SJSA1 (cell line): ENCODE measurements at regions not wholly inside any gene's neighbourhood (a gene's known extent, or its start where the extent isn't known, plus 50 kb on each side); places are given as distances from the start of the nearest gene placed in this dataset.

Experiments
- DNase-seq, 2 experiments: peaks; one replicate each; pipeline ENCODE4 v3.0.0-alpha.2; 2015 to 2020; ENCODE audit warnings: low spot score in 2 of 2, low read depth in 1 of 2
- H3K27ac ChIP-seq: fragments of 250-450 bp; sonication (Bioruptor Pico); 2 replicates; pipeline ENCODE4 v1.5.1; 2020; ENCODE audit warnings: mild to moderate bottlenecking, moderate library complexity
- H3K27me3 ChIP-seq: fragments of 250-450 bp; sonication (Bioruptor Pico); replicated peaks from 2 replicates; pipeline ENCODE4 v1.5.1; 2020; ENCODE audit warnings: mild to moderate bottlenecking, moderate library complexity
- H3K36me3 ChIP-seq: fragments of 250-450 bp; sonication (Bioruptor Pico); 2 replicates; pipeline ENCODE4 v1.5.1; 2020; ENCODE audit warnings: mild to moderate bottlenecking
- H3K4me1 ChIP-seq: fragments of 250-450 bp; sonication (Bioruptor Pico); replicated peaks from 2 replicates; pipeline ENCODE4 v1.6.1; 2021; ENCODE audit warnings: mild to moderate bottlenecking
- H3K4me3 ChIP-seq: fragments of 250-450 bp; sonication (Bioruptor Pico); 2 replicates; pipeline ENCODE4 v1.5.1; 2020; ENCODE audit warnings: mild to moderate bottlenecking
- H3K9me3 ChIP-seq: fragments of 250-450 bp; sonication (Bioruptor Pico); replicated peaks from 2 replicates; pipeline ENCODE4 v1.5.1; 2020; ENCODE audit warnings: mild to moderate bottlenecking

- peak in 1 of 2 experiments; percentile 2 for DNase-seq
- Histone ChIP-seq H3K27ac (no peak overlapping the region), H3K9me3 (no peaks in the 10 kb centered on the region), H3K27me3 (no peaks in the 10 kb centered on the region), H3K4me3 (no peak overlapping the region), H3K36me3 (no peaks in the 10 kb centered on the region), H3K4me1 (peaks cover 6% of the 10 kb centered on the region; the same call in 1 of the 2 replicates)
Observed at GRCh38 chr14:61973981-61974380, 211.8 kb downstream of the SNAPC1 start.

- no peaks in the 10 kb centered on the region for H3K36me3 ChIP-seq
- no peak for DNase-seq
Observed at GRCh38 chr14:61977217-61977616, 215.0 kb downstream of the SNAPC1 start.

GRCh38 chr14:61988240-61988639 lies 226.0 kb downstream of the SNAPC1 start:
- no peak for DNase-seq
- no peaks in the 10 kb centered on the region for H3K36me3 ChIP-seq

More at GRCh38 chr14:61977217-61977616, 215.0 kb downstream of the SNAPC1 start:
- H3K4me1 ChIP-seq: peaks cover 6% of the 10 kb centered on the region; the same call in 1 of the 2 replicates
- no peak overlapping the region for H3K27ac ChIP-seq
- H3K9me3 ChIP-seq: no peaks in the 10 kb centered on the region
- no peak overlapping the region for H3K4me3 ChIP-seq
- H3K27me3 ChIP-seq: no peaks in the 10 kb centered on the region

GRCh38 chr14:61992139-61992538 lies 229.9 kb downstream of the SNAPC1 start:
- DNase-seq: no peak
- no peaks in the 10 kb centered on the region for H3K36me3 ChIP-seq
- no peak overlapping the region for H3K27ac ChIP-seq
- no peaks in the 10 kb centered on the region for H3K4me1 ChIP-seq
- H3K9me3 ChIP-seq: no peaks in the 10 kb centered on the region
- no peak overlapping the region for H3K4me3 ChIP-seq
- H3K27me3 ChIP-seq: no peaks in the 10 kb centered on the region

More at GRCh38 chr14:61988240-61988639, 226.0 kb downstream of the SNAPC1 start:
- Histone ChIP-seq H3K27ac (no peak overlapping the region), H3K4me3 (no peak overlapping the region), H3K27me3 (no peaks in the 10 kb centered on the region), H3K9me3 (no peaks in the 10 kb centered on the region), H3K4me1 (no peaks in the 10 kb centered on the region)

DNA sequence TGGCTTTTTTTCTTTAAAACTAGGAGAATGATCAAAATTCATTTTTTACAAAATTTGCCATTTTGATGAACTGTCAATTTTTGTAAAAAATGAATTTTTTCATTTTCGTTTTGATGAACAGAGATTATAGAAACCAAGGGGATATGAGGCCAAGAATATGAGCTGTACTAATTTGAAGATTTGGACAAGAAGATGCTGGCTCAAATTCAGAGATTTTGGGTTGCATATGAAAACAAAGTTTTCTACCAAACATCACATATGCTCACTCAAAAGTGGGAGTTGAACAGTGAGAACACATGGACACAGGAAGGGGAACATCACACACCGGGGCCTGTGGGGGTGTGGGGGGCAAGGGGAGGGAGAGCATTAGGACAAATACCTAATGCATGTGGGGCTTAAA lies 230.7 kb downstream of the SNAPC1 start:
- no peaks in the 10 kb centered on the region for H3K9me3 ChIP-seq
- no peak overlapping the region for H3K27ac ChIP-seq
- no peak overlapping the region for H3K4me3 ChIP-seq
- H3K4me1 ChIP-seq: no peaks in the 10 kb centered on the region
- no peaks in the 10 kb centered on the region for H3K36me3 ChIP-seq
- no peaks in the 10 kb centered on the region for H3K27me3 ChIP-seq
- DNase-seq: no peak

GRCh38 chr14:61994589-61994988 lies 232.4 kb downstream of the SNAPC1 start:
- no peak overlapping the region for H3K27ac ChIP-seq

GRCh38 chr14:61996753-61997152 lies 234.5 kb downstream of the SNAPC1 start:
- no peaks in the 10 kb centered on the region for H3K27me3 ChIP-seq
- no peak overlapping the region for H3K27ac ChIP-seq
- H3K4me1 ChIP-seq: no peaks in the 10 kb centered on the region; the same call in 1 of the 2 replicates
- no peak overlapping the region for H3K4me3 ChIP-seq
- no peaks in the 10 kb centered on the region for H3K9me3 ChIP-seq
- no peaks in the 10 kb centered on the region for H3K36me3 ChIP-seq
- DNase-seq: no peak

More at GRCh38 chr14:61994589-61994988, 232.4 kb downstream of the SNAPC1 start:
- no peak for DNase-seq
- Histone ChIP-seq H3K36me3 (no peaks in the 10 kb centered on the region), H3K4me1 (no peaks in the 10 kb centered on the region), H3K9me3 (no peaks in the 10 kb centered on the region), H3K4me3 (no peak overlapping the region), H3K27me3 (no peaks in the 10 kb centered on the region)

DNA sequence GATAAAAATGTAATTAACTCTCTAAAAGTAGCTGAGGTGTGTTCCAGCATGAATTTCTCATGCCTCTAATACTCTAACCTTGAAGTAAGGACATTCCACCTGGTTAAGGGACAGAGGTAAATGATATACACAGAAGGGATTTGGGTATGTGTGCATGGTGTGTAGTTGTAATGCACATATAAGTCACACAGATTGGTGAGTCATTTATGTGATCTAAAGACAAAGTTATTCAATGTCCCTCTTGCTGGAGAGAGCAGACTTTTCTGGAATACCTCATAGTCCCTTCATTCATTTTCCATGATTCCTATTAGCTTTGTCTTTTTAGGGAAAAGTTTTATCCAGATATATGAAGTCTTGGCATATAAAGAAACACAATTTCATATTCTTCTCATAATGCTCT lies 234.9 kb downstream of the SNAPC1 start:
- Histone ChIP-seq H3K4me3 (no peak overlapping the region), H3K36me3 (no peaks in the 10 kb centered on the region), H3K27ac (no peak overlapping the region), H3K4me1 (peaks cover 4% of the 10 kb centered on the region), H3K9me3 (no peaks in the 10 kb centered on the region), H3K27me3 (no peaks in the 10 kb centered on the region)
- DNase-seq: no peak

DNA sequence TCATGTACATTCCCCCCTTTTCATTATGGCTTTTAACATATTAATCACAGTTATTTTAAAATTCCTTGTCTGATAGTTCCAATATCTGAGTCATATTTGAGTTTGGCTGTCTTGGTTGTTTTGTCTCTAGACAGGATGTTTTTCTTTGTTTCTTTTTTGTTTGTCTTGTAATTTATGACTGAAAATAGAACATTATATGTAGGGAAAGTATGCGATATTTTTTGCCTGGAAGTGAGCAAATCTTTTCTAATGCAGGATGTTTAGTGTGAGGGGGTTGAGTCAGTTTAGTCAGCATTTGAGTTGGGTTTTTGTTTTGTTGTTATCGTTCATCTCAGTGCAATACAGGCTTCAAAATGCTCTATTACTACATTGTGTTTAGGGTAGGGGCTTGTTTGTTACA lies 239.7 kb downstream of the SNAPC1 start:
- H3K27me3 ChIP-seq: no peaks in the 10 kb centered on the region

DNA sequence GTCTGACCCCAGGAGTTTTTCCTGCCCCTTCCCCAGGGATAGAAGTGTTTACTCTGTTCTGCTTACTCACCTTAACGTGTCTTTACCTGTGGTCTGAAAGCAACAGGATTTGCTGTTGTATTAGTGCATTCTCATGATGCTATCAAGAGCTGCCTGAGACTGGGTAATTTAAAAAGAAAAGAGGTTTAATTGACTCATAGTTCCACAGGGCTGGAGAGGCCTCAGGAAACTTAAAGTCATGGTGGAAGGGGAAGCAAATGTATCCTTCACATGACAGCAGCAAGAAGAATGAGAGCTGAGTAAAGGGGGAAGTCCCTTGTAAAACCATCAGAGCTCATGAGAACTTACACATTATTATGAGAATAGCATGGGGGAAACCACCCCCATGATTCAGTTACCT lies 240.4 kb downstream of the SNAPC1 start:
- H3K4me3 ChIP-seq: no peak overlapping the region
- no peaks in the 10 kb centered on the region for H3K9me3 ChIP-seq
- no peaks in the 10 kb centered on the region for H3K36me3 ChIP-seq
- peaks cover 12% of the 10 kb centered on the region for H3K4me1 ChIP-seq
- H3K27me3 ChIP-seq: no peaks in the 10 kb centered on the region
- peak overlapping the region; percentile 32; the same call in 1 of the 2 replicates for H3K27ac ChIP-seq
- DNase-seq: no peak

More for the DNA sequence above, 239.7 kb downstream of the SNAPC1 start:
- Histone ChIP-seq H3K9me3 (no peaks in the 10 kb centered on the region), H3K4me1 (peaks cover 12% of the 10 kb centered on the region), H3K36me3 (no peaks in the 10 kb centered on the region), H3K4me3 (no peak overlapping the region), H3K27ac (peak overlapping the region; percentile 32; the same call in 1 of the 2 replicates)
- no peak for DNase-seq

GRCh38 chr14:62003701-62004100 lies 241.5 kb downstream of the SNAPC1 start:
- DNase-seq: no peak
- H3K9me3 ChIP-seq: no peaks in the 10 kb centered on the region
- no peak overlapping the region for H3K4me3 ChIP-seq
- H3K36me3 ChIP-seq: no peaks in the 10 kb centered on the region
- no peak overlapping the region for H3K27ac ChIP-seq
- peaks cover 12% of the 10 kb centered on the region for H3K4me1 ChIP-seq
- H3K27me3 ChIP-seq: no peaks in the 10 kb centered on the region

GRCh38 chr14:62006116-62006731 lies 244.0 kb downstream of the SNAPC1 start:
- no peak for DNase-seq
- Histone ChIP-seq H3K4me3 (no peak overlapping the region), H3K36me3 (no peaks in the 10 kb centered on the region), H3K9me3 (no peaks in the 10 kb centered on the region), H3K27me3 (no peaks in the 10 kb centered on the region), H3K4me1 (peaks cover 12% of the 10 kb centered on the region), H3K27ac (no peak overlapping the region)

DNA sequence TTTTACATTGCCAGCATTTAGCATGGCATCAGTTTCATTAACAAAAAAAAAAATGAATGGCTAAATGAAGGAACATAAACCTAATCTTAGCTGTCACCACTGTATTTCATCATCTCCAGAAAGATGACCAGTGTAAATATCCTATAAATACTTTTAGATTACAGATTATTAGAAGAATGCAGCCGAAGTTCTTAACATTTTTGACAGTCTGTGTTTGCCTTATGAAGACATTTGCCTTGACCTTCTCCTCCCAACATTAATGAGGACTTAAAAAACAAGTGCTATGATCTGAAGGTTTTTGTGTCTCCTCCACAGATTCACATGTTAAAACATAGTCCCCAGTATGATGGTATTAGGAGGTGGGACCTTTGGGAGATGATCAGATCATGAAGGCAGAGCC lies 253.0 kb downstream of the SNAPC1 start:
- no peaks in the 10 kb centered on the region for H3K27me3 ChIP-seq
- no peak for DNase-seq
- no peak overlapping the region for H3K4me3 ChIP-seq
- H3K9me3 ChIP-seq: no peaks in the 10 kb centered on the region
- no peak overlapping the region for H3K27ac ChIP-seq
- H3K36me3 ChIP-seq: no peaks in the 10 kb centered on the region
- no peaks in the 10 kb centered on the region for H3K4me1 ChIP-seq

- no peaks in the 10 kb centered on the region for H3K36me3 ChIP-seq
- no peak for DNase-seq
- no peak overlapping the region for H3K4me3 ChIP-seq
- H3K27ac ChIP-seq: no peak overlapping the region
- no peaks in the 10 kb centered on the region for H3K9me3 ChIP-seq
- H3K27me3 ChIP-seq: no peaks in the 10 kb centered on the region
- no peaks in the 10 kb centered on the region for H3K4me1 ChIP-seq
Observed at GRCh38 chr14:62015945-62016344, 253.7 kb downstream of the SNAPC1 start.
